ENCODE measurements at regions not wholly inside any gene's neighbourhood (a gene's known extent, or its start where the extent isn't known, plus 50 kb on each side); places are given as distances from the start of the nearest gene placed in this dataset.

GRCh38 chr1:65486613-65487012, 66.1 kb downstream of the LEPR start:
- no peaks in the 10 kb centered on the region for H3K9me3 Mint-ChIP-seq
- H3K27ac Mint-ChIP-seq: no peak overlapping the region
- no peaks in the 10 kb centered on the region for H3K4me1 Mint-ChIP-seq (ENCODE audit: unreplicated experiment)
- no peaks in the 10 kb centered on the region for H3K36me3 Mint-ChIP-seq
- DNase-seq (ENCODE audit: extremely low spot score, unreplicated experiment): no peak
- no peak for TF ChIP-seq CTCF (conservative IDR thresholded peaks at IDR 0.05)
- H3K4me3 Mint-ChIP-seq: no peak overlapping the region
- H3K27me3 Mint-ChIP-seq: no peaks in the 10 kb centered on the region

- H3K27ac Mint-ChIP-seq: no peak overlapping the region
- no peak for TF ChIP-seq CTCF (conservative IDR thresholded peaks at IDR 0.05)
- DNase-seq (ENCODE audit: extremely low spot score, unreplicated experiment): no peak
- peaks cover 5% of the 10 kb centered on the region for H3K4me1 Mint-ChIP-seq (ENCODE audit: unreplicated experiment)
- H3K4me3 Mint-ChIP-seq: no peak overlapping the region
- no peaks in the 10 kb centered on the region for H3K9me3 Mint-ChIP-seq
- no peaks in the 10 kb centered on the region for H3K27me3 Mint-ChIP-seq
- no peaks in the 10 kb centered on the region for H3K36me3 Mint-ChIP-seq
Measured at GRCh38 chr1:65489481-65489880, 69.0 kb downstream of the LEPR start.

GRCh38 chr1:65490231-65491009, 70.0 kb downstream of the LEPR start:
- H3K27ac Mint-ChIP-seq: no peak overlapping the region
- peaks cover 5% of the 10 kb centered on the region for H3K4me1 Mint-ChIP-seq (ENCODE audit: unreplicated experiment)
- DNase-seq (ENCODE audit: extremely low spot score, unreplicated experiment): no peak
- H3K27me3 Mint-ChIP-seq: no peaks in the 10 kb centered on the region
- no peaks in the 10 kb centered on the region for H3K9me3 Mint-ChIP-seq
- no peak for TF ChIP-seq CTCF (conservative IDR thresholded peaks at IDR 0.05)
- no peak overlapping the region for H3K4me3 Mint-ChIP-seq
- H3K36me3 Mint-ChIP-seq: no peaks in the 10 kb centered on the region

GRCh38 chr1:65491472-65491871, 71.0 kb downstream of the LEPR start:
- no peak overlapping the region for H3K4me3 Mint-ChIP-seq
- no peak for TF ChIP-seq CTCF (conservative IDR thresholded peaks at IDR 0.05)
- no peak overlapping the region for H3K27ac Mint-ChIP-seq
- H3K36me3 Mint-ChIP-seq: no peaks in the 10 kb centered on the region
- H3K9me3 Mint-ChIP-seq: no peaks in the 10 kb centered on the region
- H3K27me3 Mint-ChIP-seq: no peaks in the 10 kb centered on the region
- no peak for DNase-seq (ENCODE audit: extremely low spot score, unreplicated experiment)
- peaks cover 5% of the 10 kb centered on the region for H3K4me1 Mint-ChIP-seq (ENCODE audit: unreplicated experiment)

- TF ChIP-seq CTCF (conservative IDR thresholded peaks at IDR 0.05): no peak
- Mint-ChIP-seq H3K9me3 (no peaks in the 10 kb centered on the region), H3K4me3 (no peak overlapping the region), H3K27me3 (no peaks in the 10 kb centered on the region), H3K27ac (no peak overlapping the region), H3K36me3 (no peaks in the 10 kb centered on the region), H3K4me1 (ENCODE audit: unreplicated experiment) (peaks cover 5% of the 10 kb centered on the region)
- DNase-seq (ENCODE audit: extremely low spot score, unreplicated experiment): no peak
Measured at GRCh38 chr1:65493802-65494201, 73.3 kb downstream of the LEPR start.
